Gastroesophageal sphincter (tissue), 3 donors: ENCODE measurements at regions not wholly inside any gene's neighbourhood (a gene's known extent, or its start where the extent isn't known, plus 50 kb on each side); places are given as distances from the start of the nearest gene placed in this dataset.

ENCODE experiments used
- CTCF ChIP-seq, 4 experiments: fragments of 200-600 bp in 2 of 4; fragments of 450-650 bp in 2 of 4; sonication (generic) in 1 of 4; IDR thresholded peaks; one replicate each; pipeline ENCODE4 v1.5.1; 2017 to 2019; ENCODE audit warnings: antibody characterized with exemption in 4 of 4, mild to moderate bottlenecking in 2 of 4, moderate library complexity in 2 of 4
- POLR2AphosphoS5 ChIP-seq: sonication (generic); formaldehyde crosslinking; IDR thresholded peaks from one replicate; pipeline ENCODE4 v1.6.1; 2017; ENCODE audit warnings: antibody characterized with exemption

- TF ChIP-seq CTCF (IDR thresholded peaks at IDR 0.05) (no peak), POLR2AphosphoS5 (no peak)
These were observed 295.4 kb upstream of the ZNF608 start for GRCh38 chr5:125041798-125042197.
